ENCODE measurements at regions not wholly inside any gene's neighbourhood (a gene's known extent, or its start where the extent isn't known, plus 50 kb on each side); places are given as distances from the start of the nearest gene placed in this dataset.
"Not testable (repeated sequence)": the region's sequence is repeated elsewhere in the genome, so short reads cannot be mapped to it uniquely, and the experiment has no call there.

DNA sequence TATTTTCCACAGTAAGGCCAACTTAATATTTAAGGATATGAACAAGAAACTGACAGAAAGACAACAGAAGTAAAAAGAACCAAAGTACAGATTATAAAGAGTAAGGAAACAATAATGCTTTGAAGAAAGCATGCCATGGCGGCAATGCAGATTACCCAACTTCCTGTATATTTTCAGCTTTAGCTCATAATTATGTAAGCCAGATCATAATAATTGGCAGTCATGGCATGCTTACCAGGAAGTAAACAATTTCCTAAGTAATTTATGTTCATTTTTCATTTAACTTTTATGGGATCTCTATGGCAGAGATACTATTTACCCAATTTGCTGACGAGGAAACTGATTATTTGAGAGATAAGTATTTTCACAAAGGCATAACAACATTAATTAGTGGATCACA lies 988.7 kb downstream of the HACE1 start:
- H3K4me1 Mint-ChIP-seq: no peaks in the 10 kb centered on the region
- H3K36me3 Mint-ChIP-seq: no peaks in the 10 kb centered on the region
- H3K9me3 Mint-ChIP-seq: no peaks in the 10 kb centered on the region
- DNase-seq: no peak
- H3K4me3 Mint-ChIP-seq: no peak overlapping the region
- no peak overlapping the region for H3K27ac Mint-ChIP-seq
- no peaks in the 10 kb centered on the region for H3K27me3 Mint-ChIP-seq

DNA sequence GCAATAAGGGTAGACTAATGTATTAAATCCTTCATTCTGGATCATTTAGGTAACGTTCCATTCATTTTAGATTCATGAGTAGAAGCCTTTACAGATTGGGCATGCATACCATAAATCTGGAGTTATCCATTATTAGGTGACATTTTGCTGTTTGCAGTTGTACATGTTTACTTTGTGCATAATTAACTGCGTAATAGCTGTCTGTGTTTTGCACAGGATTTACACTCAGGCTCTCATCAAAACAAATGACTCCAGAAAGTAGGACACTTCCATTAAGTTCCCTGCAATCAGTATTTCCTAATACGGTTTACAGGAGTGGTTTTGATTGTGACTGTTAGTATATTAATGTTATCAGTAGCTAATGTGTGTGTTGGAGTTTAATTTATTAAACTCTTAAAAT lies 997.4 kb downstream of the HACE1 start:
- no peaks in the 10 kb centered on the region for H3K4me1 Mint-ChIP-seq
- no peak overlapping the region for H3K4me3 Mint-ChIP-seq
- H3K9me3 Mint-ChIP-seq: no peaks in the 10 kb centered on the region
- no peaks in the 10 kb centered on the region for H3K27me3 Mint-ChIP-seq
- no peaks in the 10 kb centered on the region for H3K36me3 Mint-ChIP-seq
- no peak overlapping the region for H3K27ac Mint-ChIP-seq
- no peak for DNase-seq

DNA sequence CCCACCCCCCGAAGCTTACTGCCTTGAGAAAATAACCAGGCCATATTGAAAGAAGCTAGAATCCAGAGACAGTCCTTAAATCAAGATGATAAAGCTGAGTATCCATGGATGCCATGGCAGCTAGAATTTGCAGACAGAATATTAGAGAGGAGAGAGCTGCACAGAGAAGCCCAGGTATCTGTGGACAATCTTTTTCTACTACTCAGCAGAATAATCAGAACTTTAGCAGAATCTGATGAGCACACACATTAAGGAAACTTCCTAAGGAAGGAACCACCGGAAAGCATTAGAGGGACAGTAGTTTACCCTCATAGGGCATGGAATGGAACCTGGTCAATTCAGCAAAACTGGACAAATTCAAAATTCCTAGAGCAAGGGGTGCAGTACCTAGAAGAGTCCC lies 1001.7 kb downstream of the HACE1 start:
- DNase-seq: no peak
- Mint-ChIP-seq H3K27me3 (no peaks in the 10 kb centered on the region), H3K4me3 (no peak overlapping the region), H3K4me1 (no peaks in the 10 kb centered on the region), H3K27ac (no peak overlapping the region), H3K9me3 (no peaks in the 10 kb centered on the region), H3K36me3 (no peaks in the 10 kb centered on the region)

DNA sequence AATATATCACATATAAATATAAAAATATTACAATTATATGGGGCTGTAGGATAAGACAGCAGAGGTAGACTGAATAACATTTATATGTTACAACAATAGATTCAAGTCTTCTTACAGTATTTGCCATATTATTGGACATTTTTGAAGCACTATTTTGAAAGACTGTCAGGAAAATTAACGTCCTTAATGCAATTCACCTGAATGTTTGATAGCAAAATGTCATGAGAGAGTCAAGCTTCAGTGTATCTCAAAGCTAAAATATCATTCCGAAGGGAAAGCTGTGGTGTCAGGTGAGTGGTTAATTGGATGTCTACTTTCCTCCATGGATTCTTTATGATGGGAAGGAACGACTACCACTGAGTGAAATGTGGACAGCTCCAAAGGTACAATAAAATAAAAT lies 1004.0 kb downstream of the HACE1 start:
- Mint-ChIP-seq H3K36me3 (no peaks in the 10 kb centered on the region), H3K4me3 (no peak overlapping the region), H3K4me1 (no peaks in the 10 kb centered on the region), H3K27me3 (no peaks in the 10 kb centered on the region), H3K9me3 (no peaks in the 10 kb centered on the region), H3K27ac (no peak overlapping the region)
- no peak for DNase-seq

- DNase-seq: no peak
- no peaks in the 10 kb centered on the region for H3K9me3 Mint-ChIP-seq
- H3K4me1 Mint-ChIP-seq: no peaks in the 10 kb centered on the region
- no peak overlapping the region for H3K27ac Mint-ChIP-seq
- no peaks in the 10 kb centered on the region for H3K36me3 Mint-ChIP-seq
- no peak overlapping the region for H3K4me3 Mint-ChIP-seq
- H3K27me3 Mint-ChIP-seq: no peaks in the 10 kb centered on the region
Observed at GRCh38 chr6:103854059-103854458, 1005.7 kb downstream of the HACE1 start.

DNA sequence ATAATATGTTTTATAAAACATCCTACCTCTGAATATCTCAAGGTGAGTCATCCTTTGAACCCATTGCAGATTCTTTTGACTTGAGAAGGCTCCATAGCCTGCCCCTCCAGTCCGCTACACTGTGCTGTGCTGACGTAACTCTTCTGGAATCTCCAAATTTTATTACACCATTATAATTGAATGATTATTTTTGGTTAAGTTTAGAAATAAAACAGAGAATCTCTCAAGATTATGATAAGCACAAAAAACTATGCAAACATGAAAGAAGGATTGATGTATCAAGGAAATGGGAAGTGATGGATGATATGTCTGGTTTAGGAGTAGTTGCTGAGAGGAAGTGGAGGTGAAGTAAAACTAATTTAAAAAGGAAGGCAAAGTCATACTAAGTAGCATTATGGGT lies 1021.3 kb downstream of the HACE1 start:
- Mint-ChIP-seq H3K9me3 (peaks cover 4% of the 10 kb centered on the region), H3K27me3 (no peaks in the 10 kb centered on the region), H3K4me3 (no peak overlapping the region), H3K4me1 (no peaks in the 10 kb centered on the region), H3K27ac (no peak overlapping the region), H3K36me3 (no peaks in the 10 kb centered on the region)
- no peak for DNase-seq

DNA sequence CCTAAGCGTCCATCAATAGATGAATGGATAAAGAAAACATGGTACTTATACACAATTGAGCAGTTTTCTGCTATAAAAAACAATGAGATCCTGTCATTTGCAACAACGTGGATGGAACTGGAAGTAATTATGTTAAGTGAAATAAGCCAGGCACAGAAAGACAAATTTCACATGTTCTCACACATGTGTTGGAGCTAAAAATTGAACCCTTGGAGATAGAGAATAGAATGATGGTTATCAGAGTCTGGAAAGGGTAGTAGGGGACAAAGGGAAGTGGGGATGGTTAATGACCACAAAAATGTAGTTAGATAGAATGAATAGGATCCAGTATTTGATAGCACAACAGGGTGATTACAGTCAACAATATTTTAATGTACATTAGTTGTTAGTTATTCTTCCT lies 1033.5 kb downstream of the HACE1 start:
- Mint-ChIP-seq H3K27me3 (no peaks in the 10 kb centered on the region), H3K36me3 (no peaks in the 10 kb centered on the region), H3K4me3 (no peak overlapping the region), H3K4me1 (no peaks in the 10 kb centered on the region), H3K9me3 (peaks cover 4% of the 10 kb centered on the region), H3K27ac (no peak overlapping the region)
- DNase-seq: no peak

DNA sequence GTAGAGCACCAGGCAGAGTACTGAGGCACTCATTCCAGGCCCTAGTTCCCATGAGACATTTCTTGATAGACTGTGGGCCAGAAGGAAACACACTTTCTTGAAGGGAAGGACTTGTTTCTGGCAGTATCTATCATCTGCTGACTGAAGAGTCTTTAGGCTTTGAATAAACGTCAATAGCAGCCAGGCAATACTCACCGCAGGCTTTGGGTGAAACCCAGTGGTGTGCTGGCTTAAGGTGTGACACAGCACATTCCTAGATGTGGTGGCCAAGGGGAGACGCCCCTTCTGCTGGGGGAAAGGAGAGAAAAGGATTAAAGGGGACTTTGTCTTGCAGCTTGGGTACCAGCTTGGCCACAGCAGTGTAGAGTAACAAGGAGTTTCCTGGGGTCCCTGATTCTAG lies 1039.6 kb downstream of the HACE1 start:
- no peaks in the 10 kb centered on the region for H3K36me3 Mint-ChIP-seq
- no peak overlapping the region for H3K27ac Mint-ChIP-seq

DNA sequence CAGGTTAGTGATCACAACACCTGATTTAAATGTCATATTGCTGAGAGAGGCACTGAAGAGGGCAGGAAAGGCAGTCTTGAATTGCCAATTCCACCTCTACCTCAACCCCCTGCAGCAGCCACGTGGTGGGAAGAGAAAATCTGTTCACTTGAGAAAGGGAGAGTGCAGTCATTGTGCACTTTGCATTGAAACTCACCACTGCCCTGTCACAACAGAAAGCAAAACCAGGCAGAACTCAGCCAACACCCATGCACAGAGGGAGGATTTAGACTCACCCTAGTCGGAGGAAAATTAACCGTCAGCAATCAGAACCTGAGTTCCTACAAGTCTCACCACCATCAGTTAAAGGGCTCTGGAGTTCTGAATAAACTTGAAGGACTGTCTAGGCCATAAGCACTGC lies 1040.2 kb downstream of the HACE1 start:
- no peak for DNase-seq
- peaks cover 4% of the 10 kb centered on the region for H3K9me3 Mint-ChIP-seq
- no peaks in the 10 kb centered on the region for H3K36me3 Mint-ChIP-seq
- H3K4me3 Mint-ChIP-seq: no peak overlapping the region
- no peak overlapping the region for H3K27ac Mint-ChIP-seq
- no peaks in the 10 kb centered on the region for H3K4me1 Mint-ChIP-seq
- H3K27me3 Mint-ChIP-seq: no peaks in the 10 kb centered on the region

More for the DNA sequence above, 1039.6 kb downstream of the HACE1 start:
- H3K4me3 Mint-ChIP-seq: no peak overlapping the region
- no peaks in the 10 kb centered on the region for H3K4me1 Mint-ChIP-seq
- peaks cover 4% of the 10 kb centered on the region for H3K9me3 Mint-ChIP-seq
- no peak for DNase-seq
- H3K27me3 Mint-ChIP-seq: no peaks in the 10 kb centered on the region

GRCh38 chr6:103812970-103813369 lies 1046.7 kb downstream of the HACE1 start:
- Mint-ChIP-seq H3K27me3 (no peaks in the 10 kb centered on the region), H3K4me1 (no peaks in the 10 kb centered on the region)

DNA sequence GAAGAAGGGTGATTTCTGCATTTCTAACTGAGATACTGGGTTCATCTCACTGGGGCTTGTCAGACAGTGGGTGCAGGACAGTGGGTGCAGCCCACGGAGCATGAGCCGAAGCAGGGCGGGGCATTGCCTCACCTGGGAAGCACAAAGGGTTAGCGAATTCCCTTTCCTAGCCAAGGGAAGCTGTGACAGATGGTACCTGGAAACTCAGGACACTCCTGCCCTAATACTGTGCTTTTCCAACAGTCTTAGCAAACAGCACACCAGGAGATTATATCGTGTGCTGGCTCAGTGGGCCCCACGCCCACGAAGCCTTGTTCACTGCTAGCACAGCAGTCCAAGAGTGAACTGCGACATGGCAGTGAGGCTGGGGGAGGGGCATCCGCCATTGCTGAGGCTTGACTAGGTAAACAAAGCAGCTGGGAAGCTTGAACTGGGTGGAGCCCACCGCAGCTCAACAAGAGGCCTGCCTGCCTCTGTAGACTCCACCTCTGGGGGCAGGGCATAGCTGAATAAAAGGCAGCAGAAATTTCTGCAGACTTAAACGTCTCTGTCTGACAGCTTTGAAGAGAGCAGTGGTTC lies 1057.7 kb downstream of the HACE1 start:
- not testable (repeated sequence) for H3K27me3 Mint-ChIP-seq, H3K9me3 Mint-ChIP-seq, H3K27ac Mint-ChIP-seq, DNase-seq, H3K4me3 Mint-ChIP-seq, H3K36me3 Mint-ChIP-seq, H3K4me1 Mint-ChIP-seq

More at GRCh38 chr6:103812970-103813369, 1046.7 kb downstream of the HACE1 start:
- no peak overlapping the region for H3K27ac Mint-ChIP-seq
- no peaks in the 10 kb centered on the region for H3K9me3 Mint-ChIP-seq
- no peak overlapping the region for H3K4me3 Mint-ChIP-seq
- H3K36me3 Mint-ChIP-seq: no peaks in the 10 kb centered on the region
- DNase-seq: no peak

DNA sequence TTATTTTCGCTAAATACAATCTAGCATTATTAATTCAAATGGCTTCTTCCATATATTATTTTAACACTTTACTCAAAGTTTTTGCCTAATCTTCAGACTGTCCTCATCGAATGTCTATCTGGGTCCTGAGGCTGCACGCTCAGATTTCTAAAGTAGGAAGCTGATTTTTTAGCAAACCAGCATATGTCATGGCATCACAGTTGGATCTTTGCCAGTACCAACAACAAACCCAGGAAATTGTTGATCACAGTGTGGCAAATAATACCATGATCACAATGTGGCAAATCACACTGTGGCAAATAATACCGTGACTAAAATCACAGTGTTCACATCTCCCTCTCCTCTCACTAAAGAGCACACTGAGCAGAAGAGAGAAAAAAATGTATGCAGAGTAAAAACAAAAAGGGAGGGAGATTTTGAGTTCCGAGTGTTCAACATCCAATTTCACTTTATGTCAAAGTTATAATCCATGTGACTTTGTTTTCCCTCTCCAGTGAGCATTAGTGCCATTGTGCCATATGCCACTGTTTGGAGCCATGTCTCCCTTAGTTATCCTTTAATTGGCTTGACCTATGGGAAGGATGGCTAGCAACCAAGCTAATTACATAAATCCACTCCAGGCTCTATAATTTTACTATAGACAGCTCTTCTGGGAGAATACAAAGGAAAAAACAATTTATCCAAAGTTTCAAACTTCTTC lies 1059.6 kb downstream of the HACE1 start:
- H3K27ac Mint-ChIP-seq: no peak overlapping the region
- H3K4me1 Mint-ChIP-seq: no peaks in the 10 kb centered on the region
- H3K9me3 Mint-ChIP-seq: peaks cover 1% of the 10 kb centered on the region
- no peaks in the 10 kb centered on the region for H3K36me3 Mint-ChIP-seq
- no peaks in the 10 kb centered on the region for H3K27me3 Mint-ChIP-seq
- H3K4me3 Mint-ChIP-seq: no peak overlapping the region
- no peak for DNase-seq

DNA sequence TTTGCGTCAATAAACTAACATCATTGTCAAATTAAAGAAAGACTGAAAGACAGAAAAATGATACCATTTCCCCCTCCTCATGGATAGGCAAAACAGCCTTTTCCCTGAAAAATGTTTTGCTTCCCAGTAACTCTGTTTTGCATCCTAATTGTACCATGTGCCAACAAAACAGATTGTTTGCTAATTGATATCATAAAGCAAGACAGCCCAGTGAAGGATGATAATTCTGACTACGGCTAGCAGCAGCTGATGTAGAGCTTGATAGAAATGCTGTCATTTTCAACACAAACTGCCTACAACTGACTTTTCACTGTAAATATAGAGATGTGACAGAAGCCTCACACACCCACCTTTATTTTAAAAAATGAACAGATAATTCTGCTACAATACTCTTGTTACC lies 1061.6 kb downstream of the HACE1 start:
- H3K36me3 Mint-ChIP-seq: no peaks in the 10 kb centered on the region

GRCh38 chr6:103797738-103798137 lies 1062.0 kb downstream of the HACE1 start:
- no peak for DNase-seq
- Mint-ChIP-seq H3K27me3 (no peaks in the 10 kb centered on the region), H3K9me3 (peaks cover 3% of the 10 kb centered on the region), H3K36me3 (no peaks in the 10 kb centered on the region), H3K4me3 (no peak overlapping the region), H3K4me1 (no peaks in the 10 kb centered on the region), H3K27ac (no peak overlapping the region)

More for the DNA sequence above, 1061.6 kb downstream of the HACE1 start:
- no peak overlapping the region for H3K4me3 Mint-ChIP-seq
- no peaks in the 10 kb centered on the region for H3K27me3 Mint-ChIP-seq
- no peak for DNase-seq
- H3K9me3 Mint-ChIP-seq: peaks cover 3% of the 10 kb centered on the region
- no peak overlapping the region for H3K27ac Mint-ChIP-seq
- no peaks in the 10 kb centered on the region for H3K4me1 Mint-ChIP-seq

- H3K36me3 Mint-ChIP-seq: no peaks in the 10 kb centered on the region
- H3K4me3 Mint-ChIP-seq: no peak overlapping the region
- peaks cover 4% of the 10 kb centered on the region for H3K9me3 Mint-ChIP-seq
- H3K4me1 Mint-ChIP-seq: no peaks in the 10 kb centered on the region
- H3K27ac Mint-ChIP-seq: no peak overlapping the region
- H3K27me3 Mint-ChIP-seq: no peaks in the 10 kb centered on the region
- DNase-seq: no peak
Observed at GRCh38 chr6:103791458-103791857, 1068.3 kb downstream of the HACE1 start.

DNA sequence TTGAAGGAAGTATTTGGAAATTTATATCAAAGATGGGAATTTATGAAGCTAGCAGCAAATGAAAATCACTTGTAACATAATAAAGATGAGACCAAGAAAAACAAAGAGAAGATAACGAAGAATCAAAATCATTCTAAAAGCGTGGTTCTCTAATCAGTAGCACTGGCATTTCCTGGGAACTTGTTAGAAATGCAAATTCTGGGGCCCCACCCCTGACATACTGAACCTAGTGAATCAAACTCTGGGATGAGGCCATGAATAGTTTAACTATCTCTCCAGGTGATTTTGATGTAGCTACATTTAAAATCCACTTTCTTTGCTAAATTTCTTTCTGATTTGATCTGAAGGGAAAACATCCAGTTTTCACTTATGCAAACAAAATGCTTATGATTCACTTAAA lies 1075.6 kb downstream of the HACE1 start:
- H3K27me3 Mint-ChIP-seq: no peaks in the 10 kb centered on the region
- H3K4me1 Mint-ChIP-seq: no peaks in the 10 kb centered on the region
- no peak for DNase-seq
- H3K4me3 Mint-ChIP-seq: no peak overlapping the region
- H3K27ac Mint-ChIP-seq: no peak overlapping the region
- H3K36me3 Mint-ChIP-seq: no peaks in the 10 kb centered on the region
- H3K9me3 Mint-ChIP-seq: no peaks in the 10 kb centered on the region

Measured in activated naive CD8-positive, alpha-beta T cell treated with anti-CD3 and anti-CD28 coated beads for 36 hours (primary cell).